GM18861 (cell line): ENCODE measurements at regions not wholly inside any gene's neighbourhood (a gene's known extent, or its start where the extent isn't known, plus 50 kb on each side); places are given as distances from the start of the nearest gene placed in this dataset.
A peak's percentile ranks its signal among the peaks of the same experiment; 100 is the strongest.
"Not testable (repeated sequence)": the region's sequence is repeated elsewhere in the genome, so short reads cannot be mapped to it uniquely, and the experiment has no call there.

Experiments
- ATAC-seq: cut with Tn5 transposase; IDR thresholded peaks from one replicate; pipeline ENCODE4 v1.9.1; 2021; ENCODE audit not compliant: unreplicated experiment

GRCh38 chr2:208673631-208674030, 267.0 kb downstream of the PTH2R start:
- ATAC-seq: no peak

GRCh38 chr2:208674919-208675318, 268.3 kb downstream of the PTH2R start:
- ATAC-seq: no peak

- ATAC-seq: not testable (repeated sequence)
Observed at GRCh38 chr2:208685929-208686328, 279.3 kb downstream of the PTH2R start.

- peak; percentile 85 for ATAC-seq
Observed at GRCh38 chr2:208686665-208687064, 280.1 kb downstream of the PTH2R start.

GRCh38 chr2:208687720-208688119, 281.1 kb downstream of the PTH2R start:
- ATAC-seq: not testable (repeated sequence)

GRCh38 chr2:208698114-208698513, 291.5 kb downstream of the PTH2R start:
- ATAC-seq: no peak

- ATAC-seq: no peak
Observed at GRCh38 chr2:208708486-208708885, 301.9 kb downstream of the PTH2R start.

GRCh38 chr2:208711598-208711997, 305.0 kb downstream of the PTH2R start:
- no peak for ATAC-seq

- no peak for ATAC-seq
Observed at GRCh38 chr2:208713066-208713745, 306.6 kb downstream of the PTH2R start.

GRCh38 chr2:208718828-208719227, 312.2 kb downstream of the PTH2R start:
- no peak for ATAC-seq

- ATAC-seq: no peak
Observed at GRCh38 chr2:208722731-208723130, 316.1 kb downstream of the PTH2R start.

- ATAC-seq: no peak
Observed at GRCh38 chr2:208725280-208725679, 318.7 kb downstream of the PTH2R start.

- no peak for ATAC-seq
Observed at GRCh38 chr2:208726242-208726641, 319.6 kb downstream of the PTH2R start.

GRCh38 chr2:208751663-208752415, 345.2 kb downstream of the PTH2R start:
- not testable (repeated sequence) for ATAC-seq

- ATAC-seq: no peak
Observed at GRCh38 chr2:208757364-208757763, 350.8 kb downstream of the PTH2R start.

- not testable (repeated sequence) for ATAC-seq
Observed at GRCh38 chr2:208773074-208773473, 366.5 kb downstream of the PTH2R start.

GRCh38 chr2:208781166-208781565, 374.6 kb downstream of the PTH2R start:
- ATAC-seq: no peak

GRCh38 chr2:208782097-208782496, 375.5 kb downstream of the PTH2R start:
- ATAC-seq: no peak

GRCh38 chr2:208783184-208783583, 376.6 kb downstream of the PTH2R start:
- ATAC-seq: no peak

- not testable (repeated sequence) for ATAC-seq
Observed at GRCh38 chr2:208784774-208785173, 378.2 kb downstream of the PTH2R start.

- no peak for ATAC-seq
Observed at GRCh38 chr2:208791257-208791656, 384.7 kb downstream of the PTH2R start.

- ATAC-seq: no peak
Observed at GRCh38 chr2:208792766-208793165, 386.2 kb downstream of the PTH2R start.
